ENCODE measurements at regions not wholly inside any gene's neighbourhood (a gene's known extent, or its start where the extent isn't known, plus 50 kb on each side); places are given as distances from the start of the nearest gene placed in this dataset.

- Histone ChIP-seq H3K36me3 (ENCODE audit: control insufficient read depth in 2 of 2, extremely low read depth in 1 of 2, insufficient read depth in 2 of 2, low read length in 2 of 2) (no peaks in the 10 kb centered on the region), H3K27ac (ENCODE audit: insufficient read depth, low read depth, low read length) (no peak overlapping the region), H3K4me2 (ENCODE audit: insufficient read depth, low read length) (no peak overlapping the region), H3K4me1 (ENCODE audit: control insufficient read depth, extremely low read depth, insufficient read depth, low read length) (no peaks in the 10 kb centered on the region), H3K27me3 (ENCODE audit: control insufficient read depth in 2 of 2, insufficient read depth in 2 of 2, low read length in 2 of 2) (no peaks in the 10 kb centered on the region), H3K9ac (replicated peaks; ENCODE audit: extremely low read depth, insufficient read depth, low read length) (no peak overlapping the region), H3K9me3 (replicated peaks; ENCODE audit: control insufficient read depth, insufficient read depth, low read length) (no peaks in the 10 kb centered on the region), H4K20me1 (replicated peaks; ENCODE audit: control insufficient read depth, extremely low read depth, insufficient read depth, low read length) (no peaks in the 10 kb centered on the region), H2AFZ (ENCODE audit: low read depth, low read length) (no peak overlapping the region), H3K9me1 (replicated peaks; ENCODE audit: control insufficient read depth, extremely low read depth, insufficient read depth, low read length) (no peaks in the 10 kb centered on the region), H3K4me3 (replicated peaks in 1 of 3; ENCODE audit: insufficient read depth in 1 of 3, low read depth in 1 of 3, low read length in 3 of 3) (no peak overlapping the region), H3K79me2 (ENCODE audit: control insufficient read depth, insufficient read depth, low read length) (no peaks in the 10 kb centered on the region)
- intact Hi-C loops (cut with micrococcal nuclease), result no loop called here
- TF ChIP-seq POLR2AphosphoS5 (IDR thresholded peaks at IDR 0.05; ENCODE audit: insufficient read depth, low read depth, low read length), result no peak
- no peak for TF ChIP-seq GATA2 (IDR thresholded peaks at IDR 0.05; ENCODE audit: insufficient read depth, insufficient read length, low read depth, low read length)
- no peak for TF ChIP-seq POLR2A (IDR thresholded peaks at IDR 0.05; ENCODE audit: low read depth, low read length)
- no peak for TF ChIP-seq EZH2 (IDR thresholded peaks at IDR 0.05; ENCODE audit: borderline replicate concordance, low read depth, low read length, severe bottlenecking)
- no peak for TF ChIP-seq MYC (IDR thresholded peaks at IDR 0.05; ENCODE audit: low read depth, low read length)
- no peak for TF ChIP-seq FOS (IDR thresholded peaks at IDR 0.05; ENCODE audit: borderline replicate concordance, insufficient read depth, low read length)
- TF ChIP-seq MAX (IDR thresholded peaks at IDR 0.05; ENCODE audit: insufficient read depth, insufficient read length), result no peak
- TF ChIP-seq, protein P1, sequence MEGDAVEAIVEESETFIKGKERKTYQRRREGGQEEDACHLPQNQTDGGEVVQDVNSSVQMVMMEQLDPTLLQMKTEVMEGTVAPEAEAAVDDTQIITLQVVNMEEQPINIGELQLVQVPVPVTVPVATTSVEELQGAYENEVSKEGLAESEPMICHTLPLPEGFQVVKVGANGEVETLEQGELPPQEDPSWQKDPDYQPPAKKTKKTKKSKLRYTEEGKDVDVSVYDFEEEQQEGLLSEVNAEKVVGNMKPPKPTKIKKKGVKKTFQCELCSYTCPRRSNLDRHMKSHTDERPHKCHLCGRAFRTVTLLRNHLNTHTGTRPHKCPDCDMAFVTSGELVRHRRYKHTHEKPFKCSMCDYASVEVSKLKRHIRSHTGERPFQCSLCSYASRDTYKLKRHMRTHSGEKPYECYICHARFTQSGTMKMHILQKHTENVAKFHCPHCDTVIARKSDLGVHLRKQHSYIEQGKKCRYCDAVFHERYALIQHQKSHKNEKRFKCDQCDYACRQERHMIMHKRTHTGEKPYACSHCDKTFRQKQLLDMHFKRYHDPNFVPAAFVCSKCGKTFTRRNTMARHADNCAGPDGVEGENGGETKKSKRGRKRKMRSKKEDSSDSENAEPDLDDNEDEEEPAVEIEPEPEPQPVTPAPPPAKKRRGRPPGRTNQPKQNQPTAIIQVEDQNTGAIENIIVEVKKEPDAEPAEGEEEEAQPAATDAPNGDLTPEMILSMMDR (IDR thresholded peaks at IDR 0.05; ENCODE audit: extremely low read depth in 1 of 2, insufficient read depth in 1 of 2, low read depth in 1 of 2, low read length in 2 of 2), result no peak
- TF ChIP-seq JUN (IDR thresholded peaks at IDR 0.05; ENCODE audit: borderline replicate concordance, insufficient read depth, insufficient read length, low read depth), result no peak
- POLR2A ChIA-PET, result no interaction called here
- DNase-seq (ENCODE audit: low read depth, low spot score) (no peak), FAIRE-seq (no peak)
- CTCF ChIA-PET, result no interaction called here
- dilution Hi-C loops (cut with MboI; ENCODE audit: extremely low pct_ligation_motif_present, low sequenced_read_pairs), result no loop called here
- no TSS peak for BruUV-seq (replicated peaks)
Measured at GRCh38 chr4:24312261-24312913, 272.0 kb downstream of the DHX15 start.

All from endothelial cell of umbilical vein (primary cell).